ENCODE measurements at regions not wholly inside any gene's neighbourhood (a gene's known extent, or its start where the extent isn't known, plus 50 kb on each side); places are given as distances from the start of the nearest gene placed in this dataset.

- DNase-seq (ENCODE audit: low read depth, low spot score), result no peak
These were observed 171.0 kb upstream of the MBNL1 start for GRCh38 chr3:152097770-152098169.

- DNase-seq (ENCODE audit: low read depth, low spot score), result no peak
These were observed 168.1 kb upstream of the MBNL1 start for GRCh38 chr3:152100491-152101132.

DNA sequence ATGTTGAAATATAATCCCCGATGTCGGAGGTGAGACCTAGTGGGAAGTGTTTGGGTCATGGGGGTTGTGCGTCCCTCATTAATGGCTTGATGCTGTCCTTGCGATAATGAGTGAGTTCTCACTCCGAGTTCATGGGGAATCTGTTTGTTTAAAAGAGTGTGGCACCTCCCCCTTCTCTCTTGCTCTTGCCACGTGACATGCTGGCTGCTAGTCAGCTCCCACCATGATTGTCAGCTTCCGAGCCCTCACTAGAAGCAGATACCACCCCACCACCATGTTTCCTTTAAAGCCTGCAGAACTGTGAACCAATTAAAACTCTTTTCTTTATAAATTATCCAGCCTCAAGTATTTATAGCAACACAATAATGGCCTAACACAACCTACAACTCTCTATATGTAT lies 166.3 kb upstream of the MBNL1 start:
- DNase-seq (ENCODE audit: low read depth, low spot score), result no peak

- no peak for DNase-seq (ENCODE audit: low read depth, low spot score)
These were observed 165.5 kb upstream of the MBNL1 start for GRCh38 chr3:152103257-152103656.

DNA sequence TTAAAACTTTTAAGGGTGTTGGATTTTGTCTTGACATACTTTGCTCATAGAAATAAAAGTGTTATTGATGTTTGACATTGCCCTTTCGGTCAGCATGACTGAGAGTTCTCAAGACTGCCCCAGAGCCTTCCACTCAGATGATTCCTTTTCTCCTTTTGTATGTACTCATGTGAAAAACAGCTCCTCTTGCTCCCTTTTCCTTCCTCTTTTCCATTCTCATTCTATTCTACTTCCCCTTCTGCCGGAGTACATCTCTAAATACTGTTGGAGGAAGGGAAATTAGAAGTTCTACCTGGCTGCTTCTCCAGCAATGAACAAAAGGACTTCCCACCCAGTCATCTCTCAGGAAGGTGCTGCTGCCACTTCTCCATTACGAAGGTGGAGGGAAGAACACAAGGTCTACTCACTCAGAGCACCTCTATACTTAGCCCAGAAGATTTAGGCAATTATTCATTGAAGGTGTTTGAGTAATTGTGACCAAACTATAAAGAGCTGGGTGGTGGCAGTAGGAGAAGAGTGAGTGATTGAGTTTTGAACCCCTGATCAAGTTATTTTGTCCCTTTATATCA lies 163.8 kb upstream of the MBNL1 start:
- no peak for DNase-seq (ENCODE audit: low read depth, low spot score)

DNA sequence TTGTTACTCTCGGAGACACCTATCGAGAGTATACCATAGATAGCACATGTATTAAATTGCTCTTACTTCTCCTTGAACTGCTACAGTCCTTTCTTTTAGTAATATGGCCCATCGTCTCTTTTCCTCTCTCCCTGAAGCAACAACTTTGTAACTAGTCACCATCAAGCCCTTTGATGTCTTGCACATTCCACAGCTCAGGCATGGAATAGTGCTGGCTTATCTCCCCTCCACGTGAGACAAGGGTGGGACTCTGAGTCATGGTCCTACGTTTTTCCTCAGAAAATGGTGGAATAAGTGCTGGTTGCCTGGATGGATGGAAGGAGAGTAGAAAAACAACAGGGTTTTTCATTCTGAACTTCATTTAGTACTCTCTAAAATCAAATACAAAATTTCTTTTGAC lies 163.3 kb upstream of the MBNL1 start:
- DNase-seq (ENCODE audit: low read depth, low spot score), result peak; percentile 26

- DNase-seq (ENCODE audit: low read depth, low spot score), result no peak
These were observed 159.7 kb upstream of the MBNL1 start for GRCh38 chr3:152109038-152109437.

DNA sequence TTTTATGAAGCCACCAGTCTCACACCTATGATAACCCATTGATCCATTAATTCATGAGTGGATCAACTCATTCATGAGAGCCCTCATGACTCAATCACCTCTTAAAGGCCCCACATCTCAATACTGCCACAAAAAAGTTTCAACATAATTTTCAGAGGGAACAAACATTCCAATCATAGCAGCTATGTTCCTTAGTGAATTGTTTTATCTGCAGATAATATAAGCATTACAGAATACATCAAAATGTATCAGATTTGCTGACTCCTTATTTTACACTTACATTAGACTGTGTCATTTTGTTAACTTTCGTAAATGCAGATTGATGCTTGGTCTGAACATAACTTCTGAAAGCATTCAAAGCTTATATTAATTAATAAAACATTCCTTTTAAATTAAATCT lies 155.3 kb upstream of the MBNL1 start:
- peak; percentile 16 for DNase-seq (ENCODE audit: low read depth, low spot score)

DNA sequence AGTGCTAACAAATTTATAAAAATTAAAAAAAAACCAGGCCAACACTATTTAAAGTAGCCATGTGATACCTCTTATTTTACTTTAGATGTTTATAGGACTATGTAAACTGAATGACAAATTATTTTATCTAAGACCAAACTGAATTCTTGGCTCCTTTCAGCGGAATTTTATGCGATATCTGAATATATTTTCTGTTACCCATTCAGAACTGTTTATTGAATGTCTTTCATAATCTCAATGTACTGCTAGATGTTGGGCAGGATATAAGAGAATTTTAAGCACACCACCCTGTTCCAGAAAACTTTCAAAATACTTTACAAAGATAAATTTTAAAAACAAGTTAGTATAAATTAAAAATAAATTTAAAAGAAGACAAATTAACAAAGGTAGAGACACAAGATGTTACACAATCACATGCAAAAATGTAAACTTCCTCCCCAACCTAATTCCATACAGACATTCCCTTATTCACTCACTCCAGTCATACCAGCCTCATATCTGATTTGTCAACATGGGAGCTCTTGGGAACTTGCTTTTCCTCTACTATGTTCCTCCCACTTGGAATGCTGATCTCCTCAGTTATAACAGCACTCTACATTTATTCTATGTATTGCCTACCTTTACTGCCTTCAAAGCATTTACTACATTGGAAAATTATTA lies 154.6 kb upstream of the MBNL1 start:
- DNase-seq (ENCODE audit: low read depth, low spot score), result no peak

DNA sequence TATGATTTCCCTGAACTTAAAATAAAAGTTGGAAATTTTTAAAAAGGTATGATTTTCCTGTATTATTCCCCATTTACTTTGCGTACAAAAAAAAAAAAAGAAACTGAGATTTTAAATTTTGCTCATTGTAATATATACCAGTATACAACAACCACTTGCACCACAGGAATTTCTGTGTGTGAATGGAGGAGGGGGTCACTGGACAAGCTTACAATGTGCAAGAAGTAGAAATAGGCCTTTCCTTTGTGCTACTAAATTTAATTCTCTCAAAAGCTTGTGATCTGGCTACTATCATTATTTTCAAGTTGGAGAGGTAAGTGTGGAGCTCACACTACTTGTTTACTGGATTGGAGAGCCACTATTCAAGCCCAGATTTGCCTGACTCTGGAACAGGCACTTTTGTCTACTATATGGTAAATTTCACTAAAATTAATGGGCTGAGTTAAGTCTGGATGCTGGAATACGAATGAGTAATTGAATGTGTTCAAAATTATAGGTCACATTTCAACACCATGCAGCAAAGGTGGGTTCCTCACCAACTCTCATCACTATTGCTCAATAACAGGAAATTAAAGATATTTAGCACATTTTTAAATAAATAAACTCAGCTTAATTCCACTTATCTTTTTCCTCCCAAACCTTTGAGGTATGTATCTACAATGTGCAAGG lies 148.0 kb upstream of the MBNL1 start:
- DNase-seq (ENCODE audit: low read depth, low spot score), result peak; percentile 60

DNA sequence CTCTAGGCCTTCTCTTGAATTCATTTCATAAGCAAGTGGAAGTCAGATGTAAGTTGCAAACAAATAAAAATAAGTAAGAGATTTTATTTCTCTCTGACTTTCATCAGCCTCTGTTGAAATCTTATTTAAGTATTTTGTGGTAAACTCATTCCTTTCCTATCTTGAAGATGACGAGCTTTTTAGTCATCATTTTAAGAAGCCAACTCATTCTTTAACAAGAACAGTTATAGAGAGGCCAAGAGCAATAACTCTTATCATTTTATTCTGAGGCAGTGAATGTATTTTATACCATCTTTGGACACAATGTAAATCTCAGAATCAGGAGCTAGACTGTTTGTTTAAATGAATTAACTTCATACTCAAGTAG lies 147.5 kb upstream of the MBNL1 start:
- DNase-seq (ENCODE audit: low read depth, low spot score), result peak; percentile 61

DNA sequence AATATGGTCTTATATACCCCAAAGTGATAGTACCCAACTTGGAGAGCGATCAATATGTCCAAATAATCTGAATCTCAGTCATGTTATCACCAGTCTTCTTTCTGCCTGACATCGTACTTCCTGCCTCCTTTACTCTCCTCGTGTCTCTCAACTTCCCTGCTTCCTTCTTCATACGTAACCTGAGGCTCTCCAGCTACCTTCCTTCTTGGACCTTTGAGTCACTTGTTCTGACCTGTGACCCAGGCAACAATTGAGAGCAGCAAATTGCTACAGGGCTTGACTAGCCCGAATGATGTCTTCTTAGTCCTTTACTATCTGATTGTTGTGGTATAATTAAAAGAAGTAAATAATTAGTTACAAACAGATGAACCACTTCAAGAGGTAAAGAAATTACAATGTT lies 145.9 kb upstream of the MBNL1 start:
- DNase-seq (ENCODE audit: low read depth, low spot score), result no peak

GRCh38 chr3:152123457-152123856 lies 145.3 kb upstream of the MBNL1 start:
- DNase-seq (ENCODE audit: low read depth, low spot score), result no peak

- no peak for DNase-seq (ENCODE audit: low read depth, low spot score)
These were observed 142.5 kb upstream of the MBNL1 start for GRCh38 chr3:152126260-152126659.

DNA sequence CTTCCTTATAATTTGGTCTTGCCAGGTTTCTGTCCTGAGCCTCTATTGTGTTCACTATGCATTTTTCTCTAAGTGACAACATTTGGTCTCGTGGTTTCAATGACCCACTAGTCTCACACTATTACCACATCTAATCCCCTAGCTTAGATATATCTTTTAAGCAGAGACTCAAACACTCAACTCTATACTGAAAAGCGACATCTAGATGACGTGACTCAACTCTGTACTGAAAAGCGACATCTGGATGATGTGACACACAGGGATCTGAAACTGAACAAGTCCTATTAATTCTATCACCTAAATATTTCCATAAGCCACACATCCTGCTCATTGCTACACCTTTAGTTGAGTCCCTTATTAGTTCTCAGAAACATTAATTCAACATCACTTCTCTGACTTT lies 141.7 kb upstream of the MBNL1 start:
- DNase-seq (ENCODE audit: low read depth, low spot score), result no peak

DNA sequence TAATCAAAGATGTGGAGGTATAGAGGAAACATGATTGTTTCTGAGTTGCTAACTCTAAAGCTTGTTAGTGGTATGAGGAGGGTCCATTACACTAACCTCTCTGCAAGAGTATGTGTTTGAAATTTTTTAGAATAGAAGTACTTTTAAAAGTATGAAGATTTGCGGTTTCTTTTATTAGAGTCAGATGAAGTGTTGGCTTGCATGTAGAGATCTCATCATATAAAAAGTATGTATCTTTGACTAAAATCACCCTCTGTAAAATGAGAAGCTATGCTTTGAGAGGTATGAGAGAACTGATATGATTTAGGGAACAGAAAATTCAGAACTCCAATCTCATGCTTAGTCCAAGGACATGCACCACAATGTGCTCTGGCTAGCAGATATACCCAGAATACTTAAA lies 140.4 kb upstream of the MBNL1 start:
- DNase-seq (ENCODE audit: low read depth, low spot score), result no peak

DNA sequence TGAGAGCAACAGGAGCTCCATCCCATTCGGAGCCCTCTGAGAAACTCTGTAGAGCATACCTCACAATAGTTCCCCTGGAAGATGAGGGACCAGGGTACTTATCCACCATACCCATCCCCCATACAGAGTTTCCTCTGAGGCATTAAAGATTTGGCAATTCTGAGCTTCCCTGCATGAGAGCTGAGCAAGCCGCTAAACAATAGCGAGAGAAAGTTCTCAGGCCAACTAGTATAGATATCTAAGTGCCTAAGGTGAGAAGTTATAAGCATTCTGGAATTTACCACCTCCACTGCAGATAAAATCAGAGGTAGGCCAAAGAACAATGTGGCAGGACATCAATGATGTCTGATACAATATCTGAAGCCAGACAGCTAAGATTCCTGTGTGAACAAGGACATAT lies 129.1 kb upstream of the MBNL1 start:
- DNase-seq (ENCODE audit: low read depth, low spot score), result no peak

DNA sequence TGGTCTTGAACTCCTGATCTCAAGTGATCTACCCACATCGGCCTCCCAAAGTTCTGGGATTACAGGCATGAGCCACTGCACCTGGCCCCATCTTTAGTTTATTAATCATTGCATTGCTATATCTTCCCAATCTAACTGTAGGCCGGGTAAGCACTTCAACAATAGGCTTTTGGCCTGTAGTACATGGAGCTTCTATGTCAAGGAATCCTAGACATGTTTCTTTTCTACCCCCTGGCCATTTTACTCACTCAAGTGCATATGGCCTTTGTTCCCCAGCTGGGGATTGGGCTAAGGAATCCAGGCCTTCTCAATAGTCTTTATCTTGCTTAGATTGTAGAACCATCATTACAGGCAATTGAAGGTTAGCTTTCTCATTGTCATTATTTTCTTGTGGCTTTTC lies 122.3 kb upstream of the MBNL1 start:
- DNase-seq (ENCODE audit: low read depth, low spot score), result no peak

DNA sequence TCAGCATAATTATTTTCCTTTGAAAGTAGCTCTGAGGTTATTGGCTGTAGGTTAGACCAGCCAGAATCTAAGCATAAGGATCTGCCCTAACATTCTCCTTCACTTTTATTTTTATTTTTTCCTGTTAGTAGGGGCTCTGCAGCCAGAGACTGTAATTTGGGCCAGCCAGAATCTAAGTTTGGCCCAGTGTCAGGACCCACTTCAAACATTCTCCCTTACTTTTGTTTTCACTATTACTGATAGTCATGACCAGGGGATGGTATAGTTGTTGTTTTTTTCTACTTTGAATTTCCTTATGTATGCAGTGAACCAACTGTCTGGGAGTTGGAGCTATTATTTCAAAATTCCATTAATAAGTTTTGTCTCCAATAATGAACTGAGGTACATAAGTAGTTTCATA lies 121.0 kb upstream of the MBNL1 start:
- DNase-seq (ENCODE audit: low read depth, low spot score), result no peak

DNA sequence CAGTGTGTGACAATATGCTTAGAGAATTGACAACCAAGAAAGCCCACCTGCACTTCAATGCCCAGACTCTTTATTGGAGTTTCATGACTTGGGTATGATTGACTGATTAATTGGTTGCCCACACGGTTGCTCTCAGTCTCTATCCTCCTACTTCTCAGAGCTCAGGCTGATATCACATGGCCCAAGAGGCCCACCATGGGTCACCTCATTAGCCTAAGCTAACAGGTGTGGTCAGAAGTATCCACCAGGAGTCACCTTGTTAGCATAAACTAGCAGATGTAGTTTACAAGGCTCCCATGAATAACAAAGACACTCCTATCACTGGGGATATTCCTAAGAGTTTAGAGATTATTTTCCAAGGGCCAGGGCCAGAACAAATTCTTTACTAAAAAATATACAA lies 120.2 kb upstream of the MBNL1 start:
- DNase-seq (ENCODE audit: low read depth, low spot score), result no peak

DNA sequence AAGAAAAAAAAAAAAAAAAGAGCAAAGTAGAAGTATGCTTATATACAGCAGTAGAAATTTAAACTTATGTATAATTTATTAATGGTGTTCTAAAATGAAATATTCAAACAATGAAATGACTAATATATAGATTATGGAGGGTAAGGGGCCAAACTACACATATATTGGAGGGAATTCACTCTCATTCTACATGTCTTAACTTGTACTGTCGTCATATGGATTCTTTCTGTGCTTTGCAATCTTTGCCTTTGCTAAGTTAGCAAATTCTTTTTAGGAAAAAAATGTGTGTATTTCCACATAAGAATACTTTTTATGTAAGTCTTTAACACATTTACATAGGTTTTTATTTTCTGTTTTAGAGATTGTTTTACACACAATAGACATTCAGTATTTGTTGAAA lies 118.9 kb upstream of the MBNL1 start:
- DNase-seq (ENCODE audit: low read depth, low spot score), result no peak

- DNase-seq (ENCODE audit: low read depth, low spot score), result no peak
These were observed 117.4 kb upstream of the MBNL1 start for GRCh38 chr3:152151216-152151876.
